ENCODE measurements at regions not wholly inside any gene's neighbourhood (a gene's known extent, or its start where the extent isn't known, plus 50 kb on each side); places are given as distances from the start of the nearest gene placed in this dataset.

DNA sequence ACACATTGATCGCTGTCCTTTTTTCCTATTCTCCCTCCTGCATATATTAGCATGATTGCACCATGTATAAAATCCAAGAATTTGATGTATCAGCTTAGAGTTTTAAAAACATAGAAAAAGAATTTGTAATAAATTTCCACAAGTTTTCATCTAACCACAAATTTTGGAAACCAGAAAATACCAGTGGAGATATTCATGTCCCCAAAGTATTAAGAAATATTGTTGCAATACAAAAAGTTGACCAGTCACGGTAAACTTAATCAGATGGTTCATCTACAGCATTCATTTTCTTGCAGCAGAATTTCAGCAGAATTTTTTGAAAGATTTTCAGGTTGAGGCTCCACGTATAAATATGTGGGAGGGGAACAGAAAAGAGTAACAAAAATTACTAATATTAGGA, 500.9 kb upstream of the MDFIC2 start:
- H3K27ac ChIP-seq: no peak overlapping the region
- TF ChIP-seq ZFX (IDR thresholded peaks at IDR 0.05): no peak
- TF ChIP-seq CTCF (conservative IDR thresholded peaks at IDR 0.05): no peak

DNA sequence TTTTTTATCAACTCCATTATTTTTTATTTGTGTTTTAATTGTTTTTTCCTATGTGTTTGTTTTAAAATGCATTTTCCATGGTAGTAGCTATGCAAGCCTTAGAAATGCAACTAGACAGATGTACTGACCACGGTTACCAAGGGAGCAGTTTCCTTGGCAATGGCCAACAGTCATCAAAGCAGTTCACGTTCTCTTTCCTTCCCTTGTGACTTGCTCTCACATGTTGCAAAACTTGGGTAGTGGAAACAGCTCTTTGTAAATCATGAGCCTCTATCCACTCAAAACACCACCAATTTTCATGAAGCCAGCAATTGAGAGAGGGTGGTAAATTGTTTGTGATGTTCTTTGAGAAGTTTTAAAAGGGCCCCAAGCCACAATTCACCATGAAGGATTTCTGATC, 499.4 kb upstream of the MDFIC2 start:
- no peak overlapping the region for H3K27ac ChIP-seq
- TF ChIP-seq CTCF (conservative IDR thresholded peaks at IDR 0.05) (no peak), ZFX (IDR thresholded peaks at IDR 0.05) (no peak)

- no peak for TF ChIP-seq CTCF (conservative IDR thresholded peaks at IDR 0.05)
- TF ChIP-seq ZFX (IDR thresholded peaks at IDR 0.05): no peak
- H3K27ac ChIP-seq: no peak overlapping the region
Measured at GRCh38 chr3:70808881-70809280, 496.4 kb upstream of the MDFIC2 start.

- peak overlapping the region; percentile 62; the same call in 1 of the 2 replicates for H3K27ac ChIP-seq
- TF ChIP-seq ZFX (IDR thresholded peaks at IDR 0.05): no peak
- TF ChIP-seq CTCF (conservative IDR thresholded peaks at IDR 0.05): no peak
Measured at GRCh38 chr3:70806556-70806955, 494.1 kb upstream of the MDFIC2 start.

GRCh38 chr3:70806021-70806420, 493.6 kb upstream of the MDFIC2 start:
- no peak overlapping the region; the same call in 1 of the 2 replicates for H3K27ac ChIP-seq
- TF ChIP-seq CTCF (conservative IDR thresholded peaks at IDR 0.05): no peak
- TF ChIP-seq ZFX (IDR thresholded peaks at IDR 0.05): no peak

DNA sequence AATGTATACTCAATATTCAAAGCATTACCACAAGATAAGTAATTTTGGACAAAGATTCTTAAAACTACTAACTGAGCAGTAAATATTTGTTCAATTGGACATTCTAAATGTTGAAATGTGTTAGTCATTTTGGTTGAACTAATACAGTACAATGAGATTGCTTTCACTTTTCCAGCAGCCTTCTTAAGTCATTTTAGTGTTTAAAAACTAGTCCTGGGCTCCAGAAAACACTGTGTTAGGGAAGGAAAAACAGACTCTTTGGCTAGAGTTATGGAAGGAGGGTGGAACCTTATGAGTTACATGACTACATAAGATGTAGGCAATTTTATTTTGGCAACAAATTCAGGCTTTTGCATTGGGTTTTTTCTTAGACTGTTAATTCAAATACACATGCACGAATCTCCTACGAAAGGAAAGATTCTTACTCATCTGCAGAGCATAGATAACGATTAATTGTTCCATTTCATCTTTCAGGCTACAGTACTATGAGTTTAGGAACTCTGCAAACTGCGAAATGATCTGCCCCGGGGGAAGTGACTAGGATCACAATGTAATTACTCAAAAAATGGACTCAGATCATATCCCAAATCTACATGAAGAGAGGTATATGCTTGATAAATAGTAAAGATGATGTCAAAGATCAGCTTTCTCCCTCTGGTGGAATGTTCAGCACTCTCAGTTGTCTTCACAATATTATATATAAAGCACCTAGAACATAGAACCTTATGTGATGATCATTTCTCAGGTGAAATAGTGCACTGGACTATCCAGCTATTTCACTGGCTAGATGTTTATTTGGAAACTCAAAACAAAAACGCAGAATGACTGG, 492.8 kb upstream of the MDFIC2 start:
- TF ChIP-seq CTCF (conservative IDR thresholded peaks at IDR 0.05) (peak; percentile 22), ZFX (IDR thresholded peaks at IDR 0.05) (no peak)
- no peak overlapping the region for H3K27ac ChIP-seq

- H3K27ac ChIP-seq: no peak overlapping the region; the same call in 1 of the 2 replicates
- TF ChIP-seq CTCF (conservative IDR thresholded peaks at IDR 0.05): peak; percentile 6; the same call in 1 of the 2 replicates
- no peak for TF ChIP-seq ZFX (IDR thresholded peaks at IDR 0.05)
Measured at GRCh38 chr3:70803891-70804290, 491.5 kb upstream of the MDFIC2 start.

Measured in C4-2B (cell line).